ENCODE measurements at regions not wholly inside any gene's neighbourhood (a gene's known extent, or its start where the extent isn't known, plus 50 kb on each side); places are given as distances from the start of the nearest gene placed in this dataset.

DNA sequence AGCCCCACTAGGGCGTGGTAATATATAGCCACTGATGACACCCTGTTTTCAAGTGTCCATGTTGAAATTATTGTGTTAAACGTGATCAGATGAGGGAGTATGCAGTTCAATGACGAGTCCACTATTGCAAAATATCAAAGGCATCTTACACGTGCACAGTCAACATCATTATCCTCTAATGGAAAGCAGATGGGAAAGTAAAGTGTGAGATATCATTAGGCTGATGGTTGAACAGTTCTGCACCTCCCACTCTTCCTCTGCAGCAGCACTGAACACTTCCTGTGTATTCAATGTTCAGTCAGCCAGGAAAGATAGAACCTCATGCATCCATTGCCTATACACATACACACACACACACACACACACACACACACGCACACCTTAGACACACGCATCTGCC lies 431.8 kb upstream of the CCDC54 start:
- 66 to 67% methylated on average over 6 of the region's 6 CpGs for WGBS, 2 donors
- H3K9me3 ChIP-seq = no peaks in the 10 kb centered on the region
- TF ChIP-seq EP300 (IDR thresholded peaks at IDR 0.05) (no peak), POLR2A (IDR thresholded peaks at IDR 0.05) (no peak)
- TF ChIP-seq, protein P1, sequence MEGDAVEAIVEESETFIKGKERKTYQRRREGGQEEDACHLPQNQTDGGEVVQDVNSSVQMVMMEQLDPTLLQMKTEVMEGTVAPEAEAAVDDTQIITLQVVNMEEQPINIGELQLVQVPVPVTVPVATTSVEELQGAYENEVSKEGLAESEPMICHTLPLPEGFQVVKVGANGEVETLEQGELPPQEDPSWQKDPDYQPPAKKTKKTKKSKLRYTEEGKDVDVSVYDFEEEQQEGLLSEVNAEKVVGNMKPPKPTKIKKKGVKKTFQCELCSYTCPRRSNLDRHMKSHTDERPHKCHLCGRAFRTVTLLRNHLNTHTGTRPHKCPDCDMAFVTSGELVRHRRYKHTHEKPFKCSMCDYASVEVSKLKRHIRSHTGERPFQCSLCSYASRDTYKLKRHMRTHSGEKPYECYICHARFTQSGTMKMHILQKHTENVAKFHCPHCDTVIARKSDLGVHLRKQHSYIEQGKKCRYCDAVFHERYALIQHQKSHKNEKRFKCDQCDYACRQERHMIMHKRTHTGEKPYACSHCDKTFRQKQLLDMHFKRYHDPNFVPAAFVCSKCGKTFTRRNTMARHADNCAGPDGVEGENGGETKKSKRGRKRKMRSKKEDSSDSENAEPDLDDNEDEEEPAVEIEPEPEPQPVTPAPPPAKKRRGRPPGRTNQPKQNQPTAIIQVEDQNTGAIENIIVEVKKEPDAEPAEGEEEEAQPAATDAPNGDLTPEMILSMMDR (IDR thresholded peaks at IDR 0.05) = no peak
- no peaks in the 10 kb centered on the region for H3K4me1 ChIP-seq
- no peaks in the 10 kb centered on the region for H3K36me3 ChIP-seq
- no peak for DNase-seq (ENCODE audit: low spot score in 2 of 2)
- no peak overlapping the region for H3K27ac ChIP-seq
- H3K27me3 ChIP-seq = no peaks in the 10 kb centered on the region
- no peak overlapping the region for H3K4me3 ChIP-seq

GRCh38 chr3:106946866-106947265 lies 430.4 kb upstream of the CCDC54 start:
- no peak overlapping the region for H3K27ac ChIP-seq
- H3K36me3 ChIP-seq = no peaks in the 10 kb centered on the region
- DNase-seq (ENCODE audit: low spot score in 2 of 2) = no peak
- no peaks in the 10 kb centered on the region for H3K4me1 ChIP-seq
- WGBS, 2 donors = 38 to 54% methylated on average over 3 of the region's 3 CpGs
- H3K9me3 ChIP-seq = no peaks in the 10 kb centered on the region
- no peaks in the 10 kb centered on the region for H3K27me3 ChIP-seq
- H3K4me3 ChIP-seq = no peak overlapping the region
- TF ChIP-seq, protein P1 (IDR thresholded peaks at IDR 0.05) = no peak
- TF ChIP-seq EP300 (IDR thresholded peaks at IDR 0.05) (no peak), POLR2A (IDR thresholded peaks at IDR 0.05) (no peak)

GRCh38 chr3:106957029-106957428 lies 420.2 kb upstream of the CCDC54 start:
- H3K36me3 ChIP-seq = no peaks in the 10 kb centered on the region
- H3K4me3 ChIP-seq = no peak overlapping the region
- no peak overlapping the region for H3K27ac ChIP-seq
- H3K9me3 ChIP-seq = peaks cover 0 to 20% (median 0%) of the 10 kb centered on the region in 4 donors
- H3K4me1 ChIP-seq = no peaks in the 10 kb centered on the region
- TF ChIP-seq POLR2A (IDR thresholded peaks at IDR 0.05) = no peak
- TF ChIP-seq, protein P1 (IDR thresholded peaks at IDR 0.05) = no peak
- no peak for TF ChIP-seq EP300 (IDR thresholded peaks at IDR 0.05)
- no peaks in the 10 kb centered on the region for H3K27me3 ChIP-seq
- no peak for DNase-seq (ENCODE audit: low spot score in 2 of 2)
- whole genome bisulfite sequencing, 2 donors = 71 to 82% methylated on average over 3 of the region's 3 CpGs

- no peaks in the 10 kb centered on the region for H3K27me3 ChIP-seq
- H3K4me1 ChIP-seq = peaks cover 0 to 25% (median 7%) of the 10 kb centered on the region in 4 donors
- H3K27ac ChIP-seq = peak overlapping the region in 1 of 4 donors; percentile 5
- H3K4me3 ChIP-seq = no peak overlapping the region
- TF ChIP-seq POLR2A (IDR thresholded peaks at IDR 0.05) (no peak), EP300 (IDR thresholded peaks at IDR 0.05) (no peak)
- TF ChIP-seq, protein P1 (IDR thresholded peaks at IDR 0.05) = no peak
- no peaks in the 10 kb centered on the region for H3K36me3 ChIP-seq
- no peak for DNase-seq (ENCODE audit: low spot score in 2 of 2)
- WGBS, 2 donors = 25 to 30% methylated on average over 1 of the region's 1 CpG
- no peaks in the 10 kb centered on the region for H3K9me3 ChIP-seq
These were observed 414.2 kb upstream of the CCDC54 start for GRCh38 chr3:106962993-106963392.

GRCh38 chr3:106963442-106963841 lies 413.8 kb upstream of the CCDC54 start:
- DNase-seq (ENCODE audit: low spot score in 2 of 2) = no peak
- Histone ChIP-seq H3K9me3 (no peaks in the 10 kb centered on the region), H3K36me3 (no peaks in the 10 kb centered on the region), H3K27ac (peak overlapping the region in 1 of 4 donors; percentile 5), H3K4me3 (no peak overlapping the region), H3K27me3 (no peaks in the 10 kb centered on the region), H3K4me1 (peaks cover 0 to 25% (median 7%) of the 10 kb centered on the region in 4 donors)
- WGBS, 2 donors = 0 to 6% methylated on average over 1 of the region's 1 CpG
- TF ChIP-seq, protein P1 (IDR thresholded peaks at IDR 0.05) = no peak
- no peak for TF ChIP-seq POLR2A (IDR thresholded peaks at IDR 0.05)
- TF ChIP-seq EP300 (IDR thresholded peaks at IDR 0.05) = no peak
